GM12865 (cell line): ENCODE measurements at regions not wholly inside any gene's neighbourhood (a gene's known extent, or its start where the extent isn't known, plus 50 kb on each side); places are given as distances from the start of the nearest gene placed in this dataset.
"Not testable (repeated sequence)": the region's sequence is repeated elsewhere in the genome, so short reads cannot be mapped to it uniquely, and the experiment has no call there.

Experiments
- DNase-seq: peaks from one replicate; pipeline ENCODE4 v3.0.0; 2010; ENCODE audit warnings: low read depth
- H3K4me3 ChIP-seq: 2 replicates; pipeline ENCODE4 v1.5.1; 2011; ENCODE audit warnings: mild to moderate bottlenecking, low read depth, low read length, control low read depth
- CTCF ChIP-seq: IDR thresholded peaks from 2 replicates; pipeline ENCODE4 v1.5.1; 2011; ENCODE audit warnings: low read length, control low read depth, low read depth, inconsistent platforms; ENCODE audit not compliant: insufficient read depth; ENCODE audit errors: missing control alignments

- no peak for TF ChIP-seq CTCF
- H3K4me3 ChIP-seq: no peak overlapping the region
These were observed 343.1 kb downstream of the TFAP2B start for GRCh38 chr6:51161752-51162151.

DNA sequence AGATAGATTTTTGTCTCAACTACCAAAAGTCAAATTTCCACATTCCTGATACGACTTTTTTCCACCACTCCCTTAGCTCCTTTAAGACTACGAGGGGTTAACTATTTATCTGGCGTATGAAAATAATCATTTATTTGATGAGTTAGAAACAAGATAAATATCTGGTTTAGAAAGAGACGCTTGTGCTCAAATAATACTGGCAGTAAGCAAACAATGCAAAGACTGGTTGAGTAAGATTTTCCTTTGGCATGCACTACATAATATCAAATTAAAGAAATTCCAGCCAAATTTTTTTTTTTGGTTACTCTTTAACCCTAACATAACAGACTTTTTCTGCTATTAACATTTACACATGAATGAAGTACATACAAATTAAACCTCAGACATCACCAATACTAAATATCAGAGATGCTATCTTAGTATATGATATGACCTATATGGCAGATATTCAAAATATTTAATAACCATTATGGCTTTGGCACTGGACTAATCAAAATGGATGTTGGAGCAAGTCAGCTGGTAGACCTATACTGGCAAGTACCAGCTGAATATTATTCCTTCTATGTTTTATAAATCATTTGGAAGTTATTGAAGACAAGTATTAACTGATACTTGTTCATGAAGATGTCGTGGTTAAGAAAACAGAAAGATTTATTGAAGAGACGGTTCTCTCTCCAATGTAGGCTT lies 345.3 kb downstream of the TFAP2B start:
- no peak for DNase-seq
- TF ChIP-seq CTCF: no peak
- no peak overlapping the region for H3K4me3 ChIP-seq

More at GRCh38 chr6:51161752-51162151, 343.1 kb downstream of the TFAP2B start:
- DNase-seq: no peak

DNA sequence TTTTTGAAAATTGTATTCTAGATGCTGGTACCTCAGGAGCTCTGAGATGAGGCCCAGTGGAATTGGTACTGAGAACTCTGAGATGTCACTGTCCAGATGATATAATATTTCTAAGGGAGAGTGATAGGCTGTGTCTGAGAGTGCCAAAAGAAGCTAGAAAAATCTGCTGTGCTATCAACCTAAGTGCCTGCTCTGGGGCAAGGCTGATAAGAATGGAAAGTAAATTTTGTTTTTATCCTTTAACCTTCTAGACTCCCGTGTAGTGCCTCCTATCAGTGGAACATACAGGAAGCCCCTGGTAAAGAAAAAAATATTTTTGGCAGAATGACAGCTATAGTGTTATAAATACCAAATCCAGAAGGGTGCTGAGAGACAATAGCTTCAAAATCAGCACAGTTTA lies 348.2 kb downstream of the TFAP2B start:
- no peak for TF ChIP-seq CTCF
- H3K4me3 ChIP-seq: no peak overlapping the region
- no peak for DNase-seq

DNA sequence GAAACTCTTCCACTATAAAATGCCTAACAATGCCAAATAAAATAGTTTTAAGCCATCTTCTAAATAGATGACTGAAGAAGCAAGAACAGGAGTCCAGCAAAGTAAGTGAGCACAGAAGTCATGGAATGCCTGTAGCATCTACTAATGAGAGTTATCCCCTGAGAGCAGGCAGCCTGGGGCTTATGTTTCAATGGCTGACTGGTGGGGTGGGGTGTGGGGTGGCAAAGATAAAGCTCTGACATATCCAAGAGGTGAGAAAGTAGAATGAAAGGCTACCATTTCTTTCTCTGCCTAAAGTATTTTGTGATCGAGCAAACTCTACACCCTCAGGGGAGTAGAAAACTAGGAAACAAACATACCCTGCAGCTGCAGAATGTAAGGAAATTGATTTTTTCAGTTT lies 348.8 kb downstream of the TFAP2B start:
- H3K4me3 ChIP-seq: no peak overlapping the region
- no peak for DNase-seq
- TF ChIP-seq CTCF: no peak

GRCh38 chr6:51182827-51183226 lies 364.2 kb downstream of the TFAP2B start:
- H3K4me3 ChIP-seq: no peak overlapping the region
- TF ChIP-seq CTCF: no peak

GRCh38 chr6:51184046-51184445 lies 365.4 kb downstream of the TFAP2B start:
- DNase-seq: no peak
- TF ChIP-seq CTCF: no peak
- no peak overlapping the region for H3K4me3 ChIP-seq

More at GRCh38 chr6:51182827-51183226, 364.2 kb downstream of the TFAP2B start:
- no peak for DNase-seq

DNA sequence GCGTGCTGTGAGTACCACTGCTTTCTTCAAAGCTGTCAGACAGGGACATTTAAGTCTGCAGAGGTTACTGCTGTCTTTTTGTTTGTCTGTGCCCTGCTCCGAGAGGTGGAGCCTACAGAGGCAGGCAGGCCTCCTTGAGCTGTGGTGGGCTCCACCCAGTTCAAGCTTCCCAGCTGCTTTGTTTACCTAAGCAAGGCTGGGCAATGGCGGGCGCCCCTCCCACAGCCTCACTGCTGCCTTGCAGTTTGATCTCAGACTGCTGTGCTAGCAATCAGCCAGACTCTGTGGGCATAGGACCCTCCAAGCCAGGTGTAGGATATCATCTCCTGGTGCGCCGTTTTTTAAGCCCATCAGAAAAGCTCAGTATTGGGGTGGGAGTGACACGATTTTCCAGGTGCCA lies 374.5 kb downstream of the TFAP2B start:
- not testable (repeated sequence) for H3K4me3 ChIP-seq, DNase-seq
